ENCODE measurements at regions not wholly inside any gene's neighbourhood (a gene's known extent, or its start where the extent isn't known, plus 50 kb on each side); places are given as distances from the start of the nearest gene placed in this dataset.

- WGBS, 2 donors: 86% methylated on average over 3 of the region's 3 CpGs
- Histone ChIP-seq H3K36me3 (no peaks in the 10 kb centered on the region), H3K27me3 (no peaks in the 10 kb centered on the region), H3K4me3 (no peak overlapping the region), H3K4me1 (no peaks in the 10 kb centered on the region), H3K27ac (no peak overlapping the region), H3K9me3 (no peaks in the 10 kb centered on the region)
- intact Hi-C loops (cut with DNase I): no loop called here
- no peak for TF ChIP-seq POLR2AphosphoS5 (IDR thresholded peaks at IDR 0.05)
- TF ChIP-seq EP300 (IDR thresholded peaks at IDR 0.05): no peak
- TF ChIP-seq, protein P1, sequence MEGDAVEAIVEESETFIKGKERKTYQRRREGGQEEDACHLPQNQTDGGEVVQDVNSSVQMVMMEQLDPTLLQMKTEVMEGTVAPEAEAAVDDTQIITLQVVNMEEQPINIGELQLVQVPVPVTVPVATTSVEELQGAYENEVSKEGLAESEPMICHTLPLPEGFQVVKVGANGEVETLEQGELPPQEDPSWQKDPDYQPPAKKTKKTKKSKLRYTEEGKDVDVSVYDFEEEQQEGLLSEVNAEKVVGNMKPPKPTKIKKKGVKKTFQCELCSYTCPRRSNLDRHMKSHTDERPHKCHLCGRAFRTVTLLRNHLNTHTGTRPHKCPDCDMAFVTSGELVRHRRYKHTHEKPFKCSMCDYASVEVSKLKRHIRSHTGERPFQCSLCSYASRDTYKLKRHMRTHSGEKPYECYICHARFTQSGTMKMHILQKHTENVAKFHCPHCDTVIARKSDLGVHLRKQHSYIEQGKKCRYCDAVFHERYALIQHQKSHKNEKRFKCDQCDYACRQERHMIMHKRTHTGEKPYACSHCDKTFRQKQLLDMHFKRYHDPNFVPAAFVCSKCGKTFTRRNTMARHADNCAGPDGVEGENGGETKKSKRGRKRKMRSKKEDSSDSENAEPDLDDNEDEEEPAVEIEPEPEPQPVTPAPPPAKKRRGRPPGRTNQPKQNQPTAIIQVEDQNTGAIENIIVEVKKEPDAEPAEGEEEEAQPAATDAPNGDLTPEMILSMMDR (IDR thresholded peaks at IDR 0.05): no peak
- TF ChIP-seq POLR2A (IDR thresholded peaks at IDR 0.05): no peak
- no peak for DNase-seq
These were observed 276.5 kb upstream of the DPYD start for GRCh38 chr1:98197356-98197755.

DNA sequence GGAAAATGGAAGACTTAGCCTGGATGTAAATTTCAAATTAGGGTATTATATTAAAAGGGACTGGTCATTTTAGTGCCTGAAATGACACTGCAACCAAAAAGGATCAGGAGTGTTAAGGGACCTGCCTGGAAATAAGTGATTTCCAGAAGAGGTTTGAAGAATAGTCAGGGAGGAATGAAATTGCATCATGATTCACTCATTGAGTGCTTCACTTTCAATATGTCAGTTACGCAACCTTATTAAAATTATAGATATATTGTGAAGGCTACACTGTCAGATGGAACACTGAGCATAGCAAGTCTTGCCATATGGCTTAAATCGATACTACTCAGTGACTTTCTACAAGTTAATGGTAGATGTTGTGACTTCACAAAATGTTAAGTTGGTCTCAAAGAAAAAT is 275.2 kb upstream of the DPYD start:
- 96% methylated on average over 2 of the region's 2 CpGs for WGBS, 2 donors

DNA sequence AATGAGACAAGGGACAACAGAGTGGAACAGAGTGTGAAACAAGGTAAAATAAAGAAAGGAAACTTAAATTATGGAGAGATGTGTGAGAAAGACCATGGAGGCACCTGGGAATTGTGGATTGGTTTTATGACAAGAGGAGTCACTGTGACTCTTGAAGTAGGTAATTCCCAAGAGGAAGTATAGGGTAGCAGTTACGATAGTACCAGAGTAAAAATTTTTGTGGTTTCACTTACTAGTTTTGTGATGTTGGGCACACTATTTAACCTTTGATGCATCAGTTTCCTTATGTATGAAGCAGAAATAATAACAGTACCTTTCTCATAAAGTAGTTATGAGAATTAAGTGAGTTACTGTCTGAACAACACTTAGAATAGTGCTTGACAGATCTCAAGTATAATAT is 267.9 kb upstream of the DPYD start:
- Histone ChIP-seq H3K27me3 (no peaks in the 10 kb centered on the region), H3K4me1 (no peaks in the 10 kb centered on the region), H3K4me3 (no peak overlapping the region), H3K27ac (no peak overlapping the region), H3K36me3 (no peaks in the 10 kb centered on the region), H3K9me3 (no peaks in the 10 kb centered on the region)
- TF ChIP-seq EP300 (IDR thresholded peaks at IDR 0.05) (no peak), POLR2A (IDR thresholded peaks at IDR 0.05) (no peak)
- TF ChIP-seq, protein P1 (IDR thresholded peaks at IDR 0.05): no peak
- intact Hi-C loops (cut with DNase I): no loop called here
- 34 to 59% methylated on average over 1 of the region's 1 CpG for whole genome bisulfite sequencing, 2 donors
- DNase-seq: no peak

More for the DNA sequence above, 275.2 kb upstream of the DPYD start:
- Histone ChIP-seq H3K27ac (no peak overlapping the region), H3K4me1 (no peaks in the 10 kb centered on the region), H3K27me3 (no peaks in the 10 kb centered on the region), H3K9me3 (no peaks in the 10 kb centered on the region), H3K36me3 (no peaks in the 10 kb centered on the region), H3K4me3 (no peak overlapping the region)
- intact Hi-C loops (cut with DNase I): no loop called here
- TF ChIP-seq POLR2A (IDR thresholded peaks at IDR 0.05) (no peak), EP300 (IDR thresholded peaks at IDR 0.05) (no peak), POLR2AphosphoS5 (IDR thresholded peaks at IDR 0.05) (no peak)
- TF ChIP-seq, protein P1 (IDR thresholded peaks at IDR 0.05): no peak
- DNase-seq: no peak

DNA sequence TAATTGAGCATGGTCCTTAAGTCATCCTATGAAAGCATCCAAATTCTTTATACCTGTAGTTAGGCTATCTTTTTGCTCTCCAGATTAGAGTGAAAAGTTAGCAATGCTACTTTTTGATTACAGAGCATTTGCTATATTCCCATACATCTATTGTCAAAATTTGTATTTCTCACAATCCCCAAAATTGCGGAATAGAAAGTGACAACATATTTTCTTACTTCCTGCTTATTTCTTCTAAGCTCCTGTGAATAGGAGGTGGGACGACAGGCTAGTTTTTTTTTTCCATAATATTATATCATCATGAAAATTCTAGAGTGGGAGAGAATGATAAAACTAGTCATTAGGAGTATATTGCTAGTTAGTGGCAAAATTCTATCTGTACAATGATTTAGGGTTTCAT is 264.0 kb upstream of the DPYD start:
- TF ChIP-seq EP300 (IDR thresholded peaks at IDR 0.05) (no peak), POLR2AphosphoS5 (IDR thresholded peaks at IDR 0.05) (no peak), POLR2A (IDR thresholded peaks at IDR 0.05) (no peak)
- TF ChIP-seq, protein P1 (IDR thresholded peaks at IDR 0.05): no peak
- WGBS, 2 donors: 87 to 90% methylated on average over 2 of the region's 2 CpGs
- intact Hi-C loops (cut with DNase I): no loop called here
- Histone ChIP-seq H3K27me3 (no peaks in the 10 kb centered on the region), H3K36me3 (no peaks in the 10 kb centered on the region), H3K9me3 (no peaks in the 10 kb centered on the region), H3K4me1 (no peaks in the 10 kb centered on the region), H3K27ac (no peak overlapping the region), H3K4me3 (no peak overlapping the region)
- no peak for DNase-seq

DNA sequence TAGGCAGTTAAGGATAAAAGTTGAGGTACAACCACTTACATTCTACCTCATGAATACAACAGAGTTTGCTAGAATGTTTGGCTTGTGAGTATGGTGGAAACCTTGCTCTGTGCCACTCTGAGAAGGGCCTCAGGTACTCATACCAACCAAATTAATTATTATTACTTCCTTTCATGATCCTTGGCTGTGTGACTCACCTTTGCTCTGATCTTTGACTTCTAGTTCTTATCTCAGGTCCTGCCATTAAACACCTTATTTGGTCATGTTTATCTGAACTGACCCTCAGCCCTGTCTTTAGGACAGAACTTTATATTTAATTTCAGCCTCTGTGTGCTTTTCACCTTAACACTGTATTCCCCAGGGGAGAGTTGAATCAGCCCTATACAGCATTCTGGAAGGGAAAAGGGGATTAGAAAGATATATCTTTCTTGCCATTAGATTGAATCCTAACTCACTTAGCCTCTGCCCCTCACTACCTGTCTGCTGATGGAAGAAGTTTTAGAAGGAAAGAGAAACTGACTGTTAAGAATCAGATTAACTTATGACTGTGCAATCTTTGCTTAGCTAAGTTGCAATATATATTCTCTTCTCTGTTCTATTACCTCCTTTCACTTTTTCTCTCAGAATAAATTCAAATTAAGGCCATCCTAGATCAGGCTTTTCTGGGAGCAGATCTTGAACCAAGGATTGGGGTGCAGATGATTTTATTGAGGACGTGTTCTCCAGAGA is 260.4 kb upstream of the DPYD start:
- DNase-seq: no peak
- no peak for TF ChIP-seq POLR2A (IDR thresholded peaks at IDR 0.05)
- no peak for TF ChIP-seq EP300 (IDR thresholded peaks at IDR 0.05)
- TF ChIP-seq POLR2AphosphoS5 (IDR thresholded peaks at IDR 0.05): no peak
- TF ChIP-seq, protein P1 (IDR thresholded peaks at IDR 0.05): no peak
- intact Hi-C loops (cut with DNase I): no loop called here
- WGBS, 2 donors: 81 to 83% methylated on average over 1 of the region's 1 CpG
- Histone ChIP-seq H3K9me3 (no peaks in the 10 kb centered on the region), H3K27ac (no peak overlapping the region), H3K4me1 (no peaks in the 10 kb centered on the region), H3K27me3 (no peaks in the 10 kb centered on the region), H3K4me3 (no peak overlapping the region), H3K36me3 (no peaks in the 10 kb centered on the region)
